GM19397 (cell line): ENCODE measurements at regions not wholly inside any gene's neighbourhood (a gene's known extent, or its start where the extent isn't known, plus 50 kb on each side); places are given as distances from the start of the nearest gene placed in this dataset.

Experiments
- ATAC-seq: cut with Tn5 transposase; IDR thresholded peaks from one replicate; pipeline ENCODE4 v1.9.1; 2021; ENCODE audit warnings: mild to moderate bottlenecking, moderate library complexity; ENCODE audit not compliant: unreplicated experiment

DNA sequence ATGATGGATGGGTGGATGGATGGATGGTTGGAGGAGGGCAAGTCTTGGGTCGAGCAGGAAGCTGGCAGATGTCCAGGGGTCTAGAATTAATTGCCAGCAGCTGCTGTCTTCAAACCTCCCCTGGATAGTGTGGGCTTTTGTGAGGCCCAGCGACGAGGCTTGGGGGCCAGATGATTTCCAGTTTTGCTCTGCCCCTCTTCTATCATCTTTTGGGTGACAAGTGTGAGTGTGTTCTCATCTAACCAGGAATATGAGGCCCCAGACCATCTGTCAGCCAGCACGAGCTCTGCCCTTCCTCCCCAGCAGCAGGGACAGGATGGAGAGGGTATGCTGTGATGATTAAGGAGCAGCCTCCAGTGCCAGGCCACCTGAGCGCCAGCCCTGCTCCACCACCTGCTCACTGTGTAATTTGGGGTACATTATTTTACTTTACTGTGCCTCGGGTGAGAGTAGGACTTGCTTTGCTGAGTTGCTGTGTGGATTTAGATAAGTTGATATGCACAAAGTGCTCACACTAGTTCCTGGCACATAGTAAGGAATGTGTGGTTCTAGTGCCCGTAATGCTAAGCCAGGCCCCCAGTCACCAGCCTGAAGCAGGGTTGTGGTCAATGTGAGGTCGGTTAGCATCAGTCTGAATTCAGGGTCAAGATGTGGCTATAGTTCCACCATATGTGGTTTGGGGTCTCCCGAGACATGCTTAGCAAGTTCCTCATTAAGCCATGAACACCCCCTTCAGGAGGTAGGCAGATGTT lies 251.1 kb downstream of the CYP26B1 start:
- no peak for ATAC-seq

DNA sequence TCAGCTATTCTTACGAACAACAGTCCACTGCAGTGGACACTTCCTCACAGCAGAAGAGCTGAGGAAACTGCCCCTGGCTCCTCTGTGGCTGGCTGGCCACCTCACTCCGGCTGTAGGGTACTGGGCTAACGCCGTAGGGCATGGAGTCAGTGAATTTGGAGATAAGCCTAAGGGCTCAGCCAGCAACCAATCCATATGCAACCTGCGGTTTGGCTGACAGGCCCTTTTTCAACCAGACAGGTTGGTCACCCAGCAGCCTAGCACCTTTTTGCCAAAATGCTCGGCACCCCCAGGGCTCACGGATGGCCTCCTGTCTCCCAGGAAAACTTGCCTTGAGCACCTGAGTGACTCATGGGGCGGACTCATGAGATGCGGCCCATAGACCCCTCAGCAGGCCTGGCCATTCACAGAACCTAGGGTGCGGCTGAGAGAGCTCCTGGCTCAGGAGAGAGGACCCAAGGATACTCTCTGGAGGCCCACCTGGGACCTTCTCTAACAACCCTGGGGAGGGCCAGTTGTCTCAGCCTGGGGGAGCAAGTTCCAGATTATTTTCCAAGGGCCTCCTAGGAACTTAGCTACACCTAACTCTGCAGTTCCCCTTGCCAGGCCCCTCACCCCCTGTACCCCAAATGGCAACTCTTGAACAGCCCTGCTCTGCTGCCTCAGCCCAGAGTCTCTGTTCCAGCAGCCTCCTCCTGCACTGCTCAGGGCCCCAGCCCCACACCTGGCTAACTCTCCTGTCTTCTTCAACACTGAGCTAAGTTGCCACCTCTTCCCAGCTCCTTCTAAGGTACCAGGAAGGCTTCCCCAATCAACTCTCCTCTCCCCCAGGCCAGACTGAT lies 252.1 kb downstream of the CYP26B1 start:
- no peak for ATAC-seq

DNA sequence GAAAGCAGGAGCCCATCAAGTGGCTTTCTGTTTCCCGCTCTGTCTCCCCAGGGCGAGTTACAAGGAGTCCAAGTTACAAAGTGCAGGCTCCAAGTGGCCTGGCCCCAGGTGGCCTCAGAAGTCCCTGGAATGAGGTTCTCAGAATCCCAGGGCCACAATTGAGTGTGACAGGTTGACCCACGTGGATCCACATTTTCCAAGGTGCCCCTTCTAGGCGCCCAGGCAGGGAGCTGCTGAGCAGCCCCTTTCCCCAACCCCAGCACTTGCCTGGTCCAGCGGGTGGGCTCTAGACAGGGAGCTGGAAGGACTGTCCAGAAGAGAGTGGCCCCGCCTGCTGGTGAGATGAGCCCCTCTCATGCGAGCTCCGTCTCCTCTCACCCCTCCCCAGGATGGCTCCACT lies 253.4 kb downstream of the CYP26B1 start:
- ATAC-seq = no peak

DNA sequence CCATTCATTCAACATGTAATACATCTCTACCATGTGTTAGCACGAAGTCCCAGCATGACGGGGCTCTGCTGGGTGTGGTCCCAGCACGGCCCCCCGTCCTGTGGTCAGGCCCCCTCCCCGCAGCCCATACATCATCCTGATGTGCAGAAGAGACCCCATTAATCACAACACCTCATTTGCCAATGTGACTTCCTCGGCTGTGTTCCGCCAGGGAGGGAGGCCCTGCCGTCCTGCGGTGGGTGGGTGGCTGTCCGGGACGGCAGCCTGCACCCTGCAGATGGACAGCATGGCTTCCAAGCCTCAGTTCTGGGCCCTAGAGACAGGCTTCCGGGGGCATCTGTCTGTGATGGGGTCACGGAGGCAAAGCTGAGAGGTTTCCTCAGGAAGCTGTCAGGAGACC lies 254.0 kb downstream of the CYP26B1 start:
- no peak for ATAC-seq

DNA sequence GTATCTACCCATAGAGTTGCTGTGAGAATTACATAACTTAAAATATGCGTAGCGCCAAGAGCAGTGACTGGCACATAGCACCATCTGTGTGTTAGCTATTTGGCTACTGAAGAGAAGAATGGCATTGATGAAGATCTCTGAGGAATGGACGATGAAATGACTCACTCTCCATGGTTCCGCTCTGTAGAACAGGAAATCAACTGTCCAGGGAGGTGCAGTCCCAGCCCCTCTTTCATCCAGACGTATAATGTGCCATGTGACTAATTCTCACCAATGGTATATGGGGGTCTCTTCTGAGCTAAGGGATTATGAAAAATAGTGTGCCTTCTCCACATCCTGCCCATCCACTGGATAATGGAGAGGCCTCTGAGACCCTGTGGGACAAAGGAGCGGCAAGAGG lies 254.8 kb downstream of the CYP26B1 start:
- ATAC-seq = no peak

DNA sequence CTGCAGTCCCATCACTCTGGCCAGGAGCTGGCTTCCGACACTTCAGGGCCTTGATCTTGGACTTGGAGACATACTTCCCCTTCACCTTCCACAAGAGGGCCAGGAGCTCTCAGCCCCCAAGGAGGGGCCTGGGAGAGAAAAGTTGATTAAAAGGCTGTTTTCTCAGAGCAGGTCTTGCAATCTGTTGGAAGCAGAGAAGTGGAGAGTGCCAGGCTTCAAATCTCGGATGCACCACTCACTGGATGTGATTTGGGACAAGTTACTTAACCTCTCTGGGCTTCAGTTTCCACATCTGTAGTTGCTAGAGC lies 255.3 kb downstream of the CYP26B1 start:
- ATAC-seq = no peak

DNA sequence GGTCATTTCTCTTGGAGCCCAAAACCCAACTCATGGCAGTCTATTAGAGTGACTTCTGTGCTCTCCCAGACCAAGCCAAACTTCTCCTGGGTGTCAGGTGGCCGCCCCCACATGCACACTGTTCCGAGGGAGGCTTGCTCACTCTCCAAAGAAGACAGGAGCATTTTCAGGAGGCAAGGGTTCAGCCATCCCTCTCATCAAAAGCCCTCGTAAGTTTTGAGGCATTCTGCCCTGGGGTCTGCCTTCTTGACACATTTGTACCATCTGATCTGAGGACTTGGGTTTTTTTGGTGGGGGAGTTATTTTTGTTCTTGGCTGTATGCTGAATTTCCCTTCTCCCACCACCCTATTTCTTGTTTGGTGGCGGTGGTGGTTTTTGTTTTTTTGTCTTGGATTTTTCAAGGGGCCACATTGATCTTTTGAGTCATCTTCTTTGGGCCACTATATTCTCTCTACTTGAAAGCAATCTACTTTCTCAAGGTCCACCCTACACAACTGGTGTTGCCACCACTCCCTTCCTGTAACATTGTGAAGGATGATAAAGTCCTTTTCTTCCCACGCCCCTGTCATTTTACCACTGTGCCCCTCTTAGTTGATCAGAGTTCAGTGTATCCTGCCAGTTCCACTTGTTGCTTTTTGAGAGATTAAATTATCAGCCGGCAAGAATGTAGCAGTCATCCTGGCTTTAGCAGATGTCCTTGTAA lies 255.8 kb downstream of the CYP26B1 start:
- no peak for ATAC-seq

DNA sequence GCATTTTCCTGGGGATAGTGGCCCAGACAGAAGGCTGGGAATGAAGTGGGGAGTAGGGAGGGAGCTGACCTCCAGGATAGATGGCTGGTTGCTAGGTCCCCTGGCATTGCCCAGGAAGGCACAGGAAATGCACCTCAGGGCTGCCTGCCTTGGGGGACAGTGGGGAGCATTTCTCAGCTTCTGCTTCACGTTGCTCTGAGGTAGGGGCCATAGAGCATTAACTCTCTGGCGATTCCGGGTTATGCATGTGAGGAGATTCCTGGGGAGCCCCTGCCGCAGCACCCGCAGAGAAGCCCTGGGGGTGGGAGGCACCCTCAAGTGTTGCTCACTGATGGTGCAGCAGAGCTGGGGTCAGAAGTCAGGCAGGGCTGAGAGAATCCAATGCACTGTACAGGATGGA lies 256.5 kb downstream of the CYP26B1 start:
- no peak for ATAC-seq

DNA sequence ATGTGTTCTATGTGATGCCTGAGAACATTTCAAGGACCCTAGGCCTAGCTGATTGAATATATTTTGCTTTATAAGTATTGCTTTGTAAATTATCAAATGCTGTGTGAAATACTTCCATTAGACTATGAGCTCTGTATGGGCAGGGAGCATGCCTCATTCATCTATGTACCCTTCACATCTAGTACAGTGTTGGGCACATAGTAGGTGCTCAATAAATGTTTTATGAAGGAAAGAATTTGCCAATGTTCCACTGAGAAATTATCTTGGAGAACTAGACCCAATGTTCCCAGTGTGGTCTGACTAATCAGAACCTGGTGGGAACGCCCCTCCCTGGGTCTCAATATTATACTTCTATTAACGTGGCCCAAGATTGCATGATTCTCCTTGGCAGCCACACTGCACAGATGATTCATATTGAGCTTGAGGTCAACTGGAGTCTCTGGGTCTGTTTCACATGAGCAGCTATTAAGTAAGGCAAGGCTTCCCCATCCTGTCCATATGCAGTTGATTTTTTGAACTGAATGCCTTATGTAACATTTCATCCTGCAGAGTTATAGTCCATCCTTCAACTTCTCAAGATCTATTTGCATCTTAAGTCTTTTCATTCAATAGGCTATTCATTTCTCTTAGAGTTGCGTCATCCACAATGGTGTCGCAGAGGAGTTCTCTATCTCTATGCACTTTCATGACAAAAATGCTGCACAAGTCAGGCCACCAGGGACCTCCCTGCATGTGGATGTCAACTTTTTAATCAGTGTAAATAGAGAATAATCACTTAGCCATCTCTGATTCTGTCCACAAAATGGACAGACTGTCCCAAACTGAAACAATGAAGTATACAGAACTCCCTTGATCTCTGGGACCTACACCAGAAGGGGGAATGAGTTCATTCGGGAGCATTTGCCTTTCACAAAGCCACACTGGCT lies 257.6 kb downstream of the CYP26B1 start:
- no peak for ATAC-seq

DNA sequence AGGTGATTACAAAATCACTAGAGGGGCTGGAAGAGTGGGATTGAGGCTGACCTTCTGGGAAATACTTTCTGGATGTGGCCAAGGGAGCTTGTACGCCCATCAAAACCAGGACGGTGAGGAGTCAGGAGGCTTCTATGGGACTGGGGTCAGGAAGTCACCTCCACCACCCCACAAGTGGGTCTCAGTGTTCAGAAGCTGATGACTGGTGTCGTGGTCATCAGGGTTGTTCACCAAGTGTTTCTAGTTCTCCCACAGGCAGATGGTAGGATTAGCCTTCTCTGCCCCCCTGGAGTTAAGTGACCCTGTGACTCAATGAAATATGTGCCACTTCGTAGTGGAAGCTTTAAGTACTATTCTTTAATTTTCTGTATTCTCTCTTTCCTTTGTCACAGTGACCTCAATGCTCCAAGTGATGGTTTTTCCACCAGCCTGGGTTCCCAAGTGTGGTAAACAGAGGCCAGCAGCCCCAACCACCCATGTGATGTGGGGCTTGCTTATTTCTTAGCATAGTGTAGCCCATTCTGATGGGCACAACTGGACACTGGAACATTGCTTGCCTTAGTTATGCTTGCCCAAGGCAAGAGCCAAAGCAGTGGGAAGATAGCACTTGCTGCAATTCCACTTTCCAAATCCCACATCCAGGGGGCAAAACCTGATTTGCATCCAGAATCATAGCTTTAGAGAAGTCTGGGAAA lies 258.8 kb downstream of the CYP26B1 start:
- ATAC-seq = no peak

DNA sequence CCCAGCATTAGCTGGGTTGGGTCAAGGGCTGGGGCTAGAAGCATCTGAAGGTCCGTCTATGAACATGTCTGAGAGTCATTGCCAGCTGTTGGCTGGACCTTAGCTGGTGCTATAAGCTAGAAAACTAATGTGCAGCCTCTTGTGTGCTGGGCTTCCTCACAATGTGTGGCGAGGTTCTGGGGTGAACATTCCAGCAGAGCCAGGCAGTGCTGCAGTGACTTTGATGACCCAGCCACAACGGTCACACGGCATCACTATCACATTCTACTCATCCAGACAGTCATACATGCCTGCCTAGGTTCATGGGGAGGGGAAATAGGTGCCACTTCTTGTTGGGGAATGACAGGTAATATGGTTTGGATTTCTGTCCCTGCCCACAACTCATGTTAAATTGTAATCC lies 260.5 kb downstream of the CYP26B1 start:
- ATAC-seq = no peak

DNA sequence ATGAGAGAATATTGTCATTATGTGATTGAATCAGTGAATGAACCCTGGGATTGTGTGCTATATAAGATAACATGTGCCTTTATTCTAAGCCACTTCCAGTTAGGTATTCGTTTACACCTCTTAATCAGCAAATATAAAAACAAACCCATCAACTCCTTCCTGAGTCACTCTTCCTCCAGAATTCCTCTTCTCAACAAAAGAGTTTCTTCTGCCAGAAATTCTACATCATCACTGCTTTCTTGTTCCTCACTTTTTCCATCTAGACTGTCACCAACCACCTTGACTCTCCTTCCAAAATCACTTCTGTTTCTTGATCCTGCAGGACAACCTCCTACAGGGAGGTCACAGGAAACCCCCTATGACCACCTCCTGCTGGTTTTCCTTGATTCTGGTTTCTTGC lies 261.4 kb downstream of the CYP26B1 start:
- ATAC-seq = no peak

DNA sequence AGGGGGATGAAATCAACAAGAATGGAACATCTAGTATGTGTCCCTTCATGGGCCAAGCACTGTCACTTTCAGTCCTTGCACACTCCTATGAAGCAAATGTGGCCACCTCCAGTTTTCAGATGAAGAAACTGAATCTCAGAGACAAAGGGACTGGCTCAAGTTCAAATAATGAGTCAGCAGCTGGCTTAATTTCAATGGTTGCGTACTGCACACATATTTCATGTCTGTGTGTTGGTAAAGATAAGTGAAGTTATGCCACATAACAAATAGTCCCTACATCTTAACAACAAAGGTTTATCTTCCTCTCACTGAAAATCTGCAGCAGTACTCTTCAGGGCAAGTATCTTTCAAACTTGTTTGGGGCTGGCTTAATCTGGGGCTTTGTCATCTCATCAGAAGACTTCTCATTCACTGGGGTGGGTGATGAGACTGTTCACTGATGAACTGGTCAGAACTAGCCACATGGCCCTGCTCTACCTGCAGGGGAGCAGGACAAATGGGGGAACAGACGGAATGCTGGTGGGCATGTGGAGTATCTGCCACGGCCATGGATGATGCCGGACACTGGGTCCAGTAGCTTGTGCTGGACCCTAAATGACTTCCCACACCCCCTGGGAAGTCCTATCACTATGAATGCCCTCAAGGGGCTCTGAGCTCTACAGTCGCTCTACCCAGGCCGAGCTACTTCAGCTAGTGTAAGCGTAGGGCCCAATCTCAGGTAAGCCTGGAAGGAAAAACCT lies 263.2 kb downstream of the CYP26B1 start:
- no peak for ATAC-seq

DNA sequence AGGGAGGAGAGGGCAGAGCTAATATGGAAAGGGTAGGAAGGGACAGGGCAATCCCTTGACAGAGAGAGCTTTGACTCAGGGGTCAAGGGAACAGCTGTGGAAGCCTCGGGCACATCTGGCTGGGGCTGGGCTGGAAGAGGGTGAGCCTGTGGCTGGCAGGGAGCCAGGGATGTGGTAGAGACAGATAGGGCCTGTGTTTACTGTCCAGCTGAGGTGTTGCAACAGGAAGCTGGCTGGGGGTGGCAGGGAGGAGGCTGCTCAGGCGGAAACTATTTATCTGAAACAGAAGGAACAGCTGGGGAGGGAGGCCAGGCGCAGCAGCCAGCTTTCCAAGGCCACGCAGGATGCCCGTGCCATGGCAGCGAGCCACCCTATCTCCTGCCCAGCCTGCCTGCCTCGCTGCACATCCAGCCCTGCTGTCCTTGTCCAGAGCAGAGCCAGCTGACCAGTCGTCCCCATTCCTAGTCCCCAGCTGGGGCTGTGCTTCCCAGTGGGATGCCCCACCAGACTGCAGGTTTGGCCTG lies 264.7 kb downstream of the CYP26B1 start:
- no peak for ATAC-seq

DNA sequence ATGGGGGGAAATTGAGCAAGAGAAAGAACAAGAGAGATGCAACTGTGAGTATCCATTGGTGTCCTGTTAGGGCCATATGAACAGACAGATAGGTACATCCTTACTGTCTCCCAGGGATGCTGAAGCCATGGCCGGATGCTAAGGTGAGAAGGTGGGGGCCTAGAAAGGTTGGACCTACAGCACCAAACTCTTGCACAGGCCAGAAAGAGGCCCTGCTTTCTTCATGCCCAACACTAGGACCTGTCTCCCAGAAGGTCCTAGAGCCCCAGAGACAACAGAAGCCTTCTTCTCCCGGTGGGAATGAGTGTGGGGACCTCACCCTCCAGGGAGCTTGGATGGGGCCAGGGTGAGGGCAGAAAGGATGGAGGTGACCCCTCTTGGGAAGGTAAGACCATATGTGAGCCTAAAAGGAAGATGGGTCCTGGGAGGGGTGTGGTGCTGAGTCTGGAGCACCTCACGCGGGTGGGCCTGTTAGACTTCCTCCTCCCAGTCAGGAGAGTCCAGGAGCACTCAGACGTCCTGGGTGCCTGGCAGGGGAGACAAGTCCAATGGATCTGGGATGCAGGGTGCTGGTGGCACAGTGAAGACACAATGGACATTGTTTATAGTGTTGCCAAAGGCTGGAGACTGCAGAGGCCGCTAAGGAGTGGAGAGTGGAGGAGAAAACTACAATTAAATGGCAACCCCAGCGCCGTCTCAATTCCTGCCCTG lies 265.3 kb downstream of the CYP26B1 start:
- ATAC-seq = no peak

DNA sequence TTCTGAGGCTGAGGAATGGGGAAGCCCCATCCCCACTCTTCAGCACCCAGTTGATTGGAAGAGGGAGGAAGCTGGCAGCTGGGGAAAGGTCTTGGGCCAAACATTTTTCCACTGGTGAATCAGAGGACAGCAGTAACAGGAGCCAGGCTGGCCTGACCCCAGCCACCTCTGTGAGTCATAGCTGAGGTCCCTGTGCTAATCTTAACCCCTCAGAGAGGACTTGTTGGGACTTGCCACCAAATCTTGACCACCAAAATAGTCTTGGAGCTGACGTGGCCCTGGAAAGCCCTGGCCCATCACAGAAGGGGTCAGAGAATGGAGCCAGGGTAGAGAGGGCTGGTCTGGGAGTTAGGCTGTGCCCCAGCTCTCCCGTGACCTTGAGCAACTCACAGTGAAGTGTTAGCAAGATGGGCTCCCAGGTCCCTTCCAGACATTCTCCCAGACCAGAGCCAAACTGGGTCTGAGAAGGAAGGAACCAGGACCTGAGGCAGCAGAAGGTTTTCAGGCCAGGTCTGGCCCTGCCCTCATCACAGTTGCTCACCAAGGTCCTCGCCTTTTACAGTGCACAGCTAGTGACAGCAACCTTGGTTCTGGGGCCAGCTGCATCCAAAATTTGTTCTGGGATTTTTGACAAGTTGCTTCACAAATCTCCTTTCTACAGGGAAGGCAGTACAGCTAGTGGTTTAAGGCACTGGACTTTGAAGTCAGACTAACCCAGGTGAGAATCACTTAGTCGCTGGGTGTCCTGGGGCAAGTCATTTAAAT lies 266.6 kb downstream of the CYP26B1 start:
- ATAC-seq = no peak

DNA sequence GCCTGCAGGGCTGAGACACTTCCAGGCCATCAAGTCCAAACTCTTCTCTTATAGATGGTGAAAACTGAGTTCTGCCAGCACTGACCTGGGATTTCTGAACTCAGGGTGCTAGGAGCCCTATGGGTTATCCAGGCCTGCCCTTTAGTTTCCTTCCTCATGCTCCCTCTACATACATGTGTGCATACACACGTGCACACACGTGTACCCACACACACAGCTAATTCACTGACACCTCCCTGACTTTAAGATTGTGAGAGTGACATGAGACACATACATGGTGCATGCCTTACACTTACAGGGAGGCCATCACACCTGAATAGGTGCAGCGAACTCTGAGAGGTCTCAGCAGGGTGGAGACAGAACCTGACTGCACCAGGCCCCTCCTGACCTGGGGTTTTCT lies 267.4 kb downstream of the CYP26B1 start:
- ATAC-seq = no peak
